ENCODE measurements at regions not wholly inside any gene's neighbourhood (a gene's known extent, or its start where the extent isn't known, plus 50 kb on each side); places are given as distances from the start of the nearest gene placed in this dataset.

- no peak overlapping the region for H3K4me3 ChIP-seq (replicated peaks in 1 of 4; ENCODE audit: control extremely low read depth in 1 of 4, insufficient read depth in 1 of 4, low read depth in 3 of 4, low read length in 4 of 4)
- no peaks in the 10 kb centered on the region for H3K79me2 ChIP-seq (ENCODE audit: control insufficient read depth, insufficient read depth, low read length)
- no peak overlapping the region for H2AFZ ChIP-seq (ENCODE audit: low read length)
- no peaks in the 10 kb centered on the region for H3K36me3 ChIP-seq (ENCODE audit: control insufficient read depth, insufficient read depth, low read length)
- no peak overlapping the region for H3K9ac ChIP-seq (ENCODE audit: insufficient read depth, low read length)
- no peaks in the 10 kb centered on the region for H3K27me3 ChIP-seq (ENCODE audit: control insufficient read depth, insufficient read depth, low read length)
- no peaks in the 10 kb centered on the region for H3K9me3 ChIP-seq (ENCODE audit: control insufficient read depth, insufficient read depth, low read depth, low read length)
- H3K27ac ChIP-seq (ENCODE audit: insufficient read depth, low read length), result no peak overlapping the region
- no peaks in the 10 kb centered on the region for H3K4me1 ChIP-seq (ENCODE audit: control insufficient read depth, extremely low read depth, insufficient read depth, low read length)
- no peak for DNase-seq (ENCODE audit: low read depth in 2 of 2)
- no peaks in the 10 kb centered on the region for H4K20me1 ChIP-seq (ENCODE audit: control insufficient read depth, extremely low read depth, insufficient read depth, low read length)
- TF ChIP-seq CTCF (conservative IDR thresholded peaks at IDR 0.05 in 1 of 2, IDR thresholded peaks at IDR 0.05 in 1 of 2; ENCODE audit: low read depth in 1 of 2, low read length in 2 of 2) (no peak), EZH2 (IDR thresholded peaks at IDR 0.05; ENCODE audit: low read length, missing control alignments) (no peak)
- no peak overlapping the region for H3K4me2 ChIP-seq (ENCODE audit: extremely low read depth, insufficient read depth, low read length)
Observed at GRCh38 chr18:76307293-76307690, 187.8 kb downstream of the ZNF516 start.

- Histone ChIP-seq H3K4me1 (ENCODE audit: control insufficient read depth, extremely low read depth, insufficient read depth, low read length) (no peaks in the 10 kb centered on the region), H3K36me3 (ENCODE audit: control insufficient read depth, insufficient read depth, low read length) (no peaks in the 10 kb centered on the region), H2AFZ (ENCODE audit: low read length) (no peak overlapping the region), H3K9me3 (ENCODE audit: control insufficient read depth, insufficient read depth, low read depth, low read length) (no peaks in the 10 kb centered on the region), H3K9ac (ENCODE audit: insufficient read depth, low read length) (no peak overlapping the region), H4K20me1 (ENCODE audit: control insufficient read depth, extremely low read depth, insufficient read depth, low read length) (no peaks in the 10 kb centered on the region), H3K4me3 (replicated peaks in 1 of 4; ENCODE audit: control extremely low read depth in 1 of 4, insufficient read depth in 1 of 4, low read depth in 3 of 4, low read length in 4 of 4) (no peak overlapping the region), H3K79me2 (ENCODE audit: control insufficient read depth, insufficient read depth, low read length) (no peaks in the 10 kb centered on the region), H3K27me3 (ENCODE audit: control insufficient read depth, insufficient read depth, low read length) (no peaks in the 10 kb centered on the region), H3K27ac (ENCODE audit: insufficient read depth, low read length) (no peak overlapping the region), H3K4me2 (ENCODE audit: extremely low read depth, insufficient read depth, low read length) (no peak overlapping the region)
- DNase-seq (ENCODE audit: low read depth in 2 of 2), result no peak
- TF ChIP-seq EZH2 (IDR thresholded peaks at IDR 0.05; ENCODE audit: low read length, missing control alignments) (no peak), CTCF (conservative IDR thresholded peaks at IDR 0.05 in 1 of 2, IDR thresholded peaks at IDR 0.05 in 1 of 2; ENCODE audit: low read depth in 1 of 2, low read length in 2 of 2) (no peak)
Observed at GRCh38 chr18:76306685-76307292, 188.3 kb downstream of the ZNF516 start.

GRCh38 chr18:76285866-76286265, 209.2 kb downstream of the ZNF516 start:
- TF ChIP-seq CTCF (conservative IDR thresholded peaks at IDR 0.05 in 1 of 2, IDR thresholded peaks at IDR 0.05 in 1 of 2; ENCODE audit: low read depth in 1 of 2, low read length in 2 of 2) (no peak), EZH2 (IDR thresholded peaks at IDR 0.05; ENCODE audit: low read length, missing control alignments) (no peak)
- Histone ChIP-seq H2AFZ (ENCODE audit: low read length) (no peak overlapping the region), H3K27me3 (ENCODE audit: control insufficient read depth, insufficient read depth, low read length) (no peaks in the 10 kb centered on the region), H3K4me2 (ENCODE audit: extremely low read depth, insufficient read depth, low read length) (no peak overlapping the region), H3K79me2 (ENCODE audit: control insufficient read depth, insufficient read depth, low read length) (no peaks in the 10 kb centered on the region), H4K20me1 (ENCODE audit: control insufficient read depth, extremely low read depth, insufficient read depth, low read length) (no peaks in the 10 kb centered on the region), H3K4me3 (replicated peaks in 1 of 4; ENCODE audit: control extremely low read depth in 1 of 4, insufficient read depth in 1 of 4, low read depth in 3 of 4, low read length in 4 of 4) (no peak overlapping the region), H3K4me1 (ENCODE audit: control insufficient read depth, extremely low read depth, insufficient read depth, low read length) (no peaks in the 10 kb centered on the region), H3K36me3 (ENCODE audit: control insufficient read depth, insufficient read depth, low read length) (no peaks in the 10 kb centered on the region), H3K9me3 (ENCODE audit: control insufficient read depth, insufficient read depth, low read depth, low read length) (no peaks in the 10 kb centered on the region), H3K9ac (ENCODE audit: insufficient read depth, low read length) (no peak overlapping the region), H3K27ac (ENCODE audit: insufficient read depth, low read length) (no peak overlapping the region)
- no peak for DNase-seq (ENCODE audit: low read depth in 2 of 2)

Measured in fibroblast of lung (primary cell).